ENCODE measurements at regions not wholly inside any gene's neighbourhood (a gene's known extent, or its start where the extent isn't known, plus 50 kb on each side); places are given as distances from the start of the nearest gene placed in this dataset.

DNA sequence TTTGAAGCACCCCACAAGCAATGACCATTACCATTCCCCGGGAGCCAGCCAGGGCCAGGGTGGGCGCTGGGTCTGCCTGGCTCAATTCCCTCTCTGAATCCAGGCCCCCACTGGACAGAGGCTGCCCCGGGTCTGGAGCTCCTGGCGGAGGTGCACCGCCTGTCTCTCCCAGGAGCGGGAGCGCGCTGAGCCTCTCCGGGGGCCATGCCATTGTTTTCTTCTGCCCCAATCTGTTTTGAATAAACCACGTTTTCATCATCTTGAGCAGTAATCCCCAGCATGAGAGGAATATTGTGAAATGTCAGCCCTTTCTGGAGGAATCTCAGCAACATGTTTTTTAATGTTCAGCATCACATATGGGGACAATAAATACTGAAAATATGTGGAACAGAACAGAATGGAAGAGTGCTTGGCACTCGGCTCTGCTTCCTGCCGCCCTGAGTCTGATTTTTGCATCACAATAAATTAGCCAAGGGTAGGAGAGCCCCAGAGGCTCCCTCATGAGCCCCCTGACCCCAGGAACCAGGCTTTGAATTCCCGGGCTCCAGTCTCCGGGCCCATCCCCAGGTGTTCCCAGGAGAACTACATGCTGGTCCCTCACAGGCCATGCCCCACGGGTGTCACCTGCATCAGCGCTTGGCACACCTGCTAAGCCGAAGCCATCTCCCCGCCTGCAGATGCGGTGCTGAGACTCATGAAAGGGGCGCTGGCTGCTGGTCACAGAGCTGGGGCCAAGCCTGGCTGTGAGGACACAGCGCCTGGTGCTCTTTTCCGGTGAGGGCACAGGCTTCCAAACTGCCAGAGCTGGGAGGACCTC is 88.8 kb downstream of the INHBB start:
- POLR2A ChIA-PET = no interaction called here
- Histone ChIP-seq H3K4me2 (ENCODE audit: control insufficient read depth, insufficient read depth) (no peak overlapping the region), H3K4me3 (no peak overlapping the region), H3K9ac (ENCODE audit: control insufficient read depth, insufficient read depth, low read length) (no peak overlapping the region), H3K27ac (ENCODE audit: control insufficient read depth, insufficient read depth) (no peak overlapping the region), H2AFZ (ENCODE audit: control insufficient read depth, low read depth, low read length) (no peak overlapping the region), H3K9me3 (replicated peaks; ENCODE audit: control insufficient read depth, insufficient read depth, low read length) (no peaks in the 10 kb centered on the region), H3K36me3 (ENCODE audit: control insufficient read depth in 2 of 2, insufficient read depth in 2 of 2, low read length in 1 of 2) (no peaks in the 10 kb centered on the region), H3K4me1 (ENCODE audit: control insufficient read depth, insufficient read depth, low read length) (no peaks in the 10 kb centered on the region), H3K79me2 (ENCODE audit: control insufficient read depth, insufficient read depth, low read length) (no peaks in the 10 kb centered on the region), H4K20me1 (ENCODE audit: control insufficient read depth, insufficient read depth) (no peaks in the 10 kb centered on the region), H3K27me3 (replicated peaks in 1 of 2; ENCODE audit: control insufficient read depth in 2 of 2, insufficient read depth in 2 of 2, low read length in 1 of 2) (no peaks in the 10 kb centered on the region; a peak in 1 of 4 replicates)
- 28% methylated on average over 22 of the region's 22 CpGs for WGBS (ENCODE audit: insufficient coverage, insufficient replicate concordance, low lambda C conversion rate, missing lambda C conversion rate)
- no peak for FAIRE-seq
- TF ChIP-seq NRF1 (conservative IDR thresholded peaks at IDR 0.05; ENCODE audit: low read depth, low read length) (no peak), CBFB (IDR thresholded peaks at IDR 0.05; ENCODE audit: low read depth) (no peak), WRNIP1 (IDR thresholded peaks at IDR 0.05; ENCODE audit: borderline replicate concordance, low read depth, low read length) (no peak), SREBF2 (IDR thresholded peaks at IDR 0.05; ENCODE audit: low read length) (no peak), BRCA1 (IDR thresholded peaks at IDR 0.05; ENCODE audit: low read depth, low read length) (no peak), HDAC6 (IDR thresholded peaks at IDR 0.05; ENCODE audit: unreplicated experiment) (no peak), NFXL1 (IDR thresholded peaks at IDR 0.05; ENCODE audit: borderline replicate concordance) (no peak)
- TF ChIP-seq, protein P1, sequence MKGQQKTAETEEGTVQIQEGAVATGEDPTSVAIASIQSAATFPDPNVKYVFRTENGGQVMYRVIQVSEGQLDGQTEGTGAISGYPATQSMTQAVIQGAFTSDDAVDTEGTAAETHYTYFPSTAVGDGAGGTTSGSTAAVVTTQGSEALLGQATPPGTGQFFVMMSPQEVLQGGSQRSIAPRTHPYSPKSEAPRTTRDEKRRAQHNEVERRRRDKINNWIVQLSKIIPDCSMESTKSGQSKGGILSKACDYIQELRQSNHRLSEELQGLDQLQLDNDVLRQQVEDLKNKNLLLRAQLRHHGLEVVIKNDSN (IDR thresholded peaks at IDR 0.05; ENCODE audit: borderline replicate concordance, extremely low read length, insufficient read depth, low read depth, low read length) = no peak
- TF ChIP-seq, protein P2, sequence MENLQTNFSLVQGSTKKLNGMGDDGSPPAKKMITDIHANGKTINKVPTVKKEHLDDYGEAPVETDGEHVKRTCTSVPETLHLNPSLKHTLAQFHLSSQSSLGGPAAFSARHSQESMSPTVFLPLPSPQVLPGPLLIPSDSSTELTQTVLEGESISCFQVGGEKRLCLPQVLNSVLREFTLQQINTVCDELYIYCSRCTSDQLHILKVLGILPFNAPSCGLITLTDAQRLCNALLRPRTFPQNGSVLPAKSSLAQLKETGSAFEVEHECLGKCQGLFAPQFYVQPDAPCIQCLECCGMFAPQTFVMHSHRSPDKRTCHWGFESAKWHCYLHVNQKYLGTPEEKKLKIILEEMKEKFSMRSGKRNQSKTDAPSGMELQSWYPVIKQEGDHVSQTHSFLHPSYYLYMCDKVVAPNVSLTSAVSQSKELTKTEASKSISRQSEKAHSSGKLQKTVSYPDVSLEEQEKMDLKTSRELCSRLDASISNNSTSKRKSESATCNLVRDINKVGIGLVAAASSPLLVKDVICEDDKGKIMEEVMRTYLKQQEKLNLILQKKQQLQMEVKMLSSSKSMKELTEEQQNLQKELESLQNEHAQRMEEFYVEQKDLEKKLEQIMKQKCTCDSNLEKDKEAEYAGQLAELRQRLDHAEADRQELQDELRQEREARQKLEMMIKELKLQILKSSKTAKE (IDR thresholded peaks at IDR 0.05; ENCODE audit: low read depth, poor library complexity, severe bottlenecking) = no peak
- TF ChIP-seq, protein P3, sequence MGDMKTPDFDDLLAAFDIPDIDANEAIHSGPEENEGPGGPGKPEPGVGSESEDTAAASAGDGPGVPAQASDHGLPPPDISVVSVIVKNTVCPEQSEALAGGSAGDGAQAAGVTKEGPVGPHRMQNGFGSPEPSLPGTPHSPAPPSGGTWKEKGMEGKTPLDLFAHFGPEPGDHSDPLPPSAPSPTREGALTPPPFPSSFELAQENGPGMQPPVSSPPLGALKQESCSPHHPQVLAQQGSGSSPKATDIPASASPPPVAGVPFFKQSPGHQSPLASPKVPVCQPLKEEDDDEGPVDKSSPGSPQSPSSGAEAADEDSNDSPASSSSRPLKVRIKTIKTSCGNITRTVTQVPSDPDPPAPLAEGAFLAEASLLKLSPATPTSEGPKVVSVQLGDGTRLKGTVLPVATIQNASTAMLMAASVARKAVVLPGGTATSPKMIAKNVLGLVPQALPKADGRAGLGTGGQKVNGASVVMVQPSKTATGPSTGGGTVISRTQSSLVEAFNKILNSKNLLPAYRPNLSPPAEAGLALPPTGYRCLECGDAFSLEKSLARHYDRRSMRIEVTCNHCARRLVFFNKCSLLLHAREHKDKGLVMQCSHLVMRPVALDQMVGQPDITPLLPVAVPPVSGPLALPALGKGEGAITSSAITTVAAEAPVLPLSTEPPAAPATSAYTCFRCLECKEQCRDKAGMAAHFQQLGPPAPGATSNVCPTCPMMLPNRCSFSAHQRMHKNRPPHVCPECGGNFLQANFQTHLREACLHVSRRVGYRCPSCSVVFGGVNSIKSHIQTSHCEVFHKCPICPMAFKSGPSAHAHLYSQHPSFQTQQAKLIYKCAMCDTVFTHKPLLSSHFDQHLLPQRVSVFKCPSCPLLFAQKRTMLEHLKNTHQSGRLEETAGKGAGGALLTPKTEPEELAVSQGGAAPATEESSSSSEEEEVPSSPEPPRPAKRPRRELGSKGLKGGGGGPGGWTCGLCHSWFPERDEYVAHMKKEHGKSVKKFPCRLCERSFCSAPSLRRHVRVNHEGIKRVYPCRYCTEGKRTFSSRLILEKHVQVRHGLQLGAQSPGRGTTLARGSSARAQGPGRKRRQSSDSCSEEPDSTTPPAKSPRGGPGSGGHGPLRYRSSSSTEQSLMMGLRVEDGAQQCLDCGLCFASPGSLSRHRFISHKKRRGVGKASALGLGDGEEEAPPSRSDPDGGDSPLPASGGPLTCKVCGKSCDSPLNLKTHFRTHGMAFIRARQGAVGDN (IDR thresholded peaks at IDR 0.05) = no peak
- DNase-seq (ENCODE audit: low read depth, low spot score) = no peak
- CTCF ChIA-PET = no interaction called here
- ATAC-seq = no peak
- BruUV-seq (replicated peaks) = no TSS peak
- intact Hi-C loops (cut with micrococcal nuclease; ENCODE audit: unreplicated experiment) = no loop called here
- RAD21 ChIA-PET (ENCODE audit: unreplicated experiment) = no interaction called here
- in situ Hi-C loops (cut with MboI) = no loop called here
- SMC1A ChIA-PET (ENCODE audit: uncharacterized antibody, unreplicated experiment) = no interaction called here

Measured in GM12878 (cell line).